CD4-positive, alpha-beta T cell treated with Interleukin-10 for 1 hour (primary cell): ENCODE measurements at regions not wholly inside any gene's neighbourhood (a gene's known extent, or its start where the extent isn't known, plus 50 kb on each side); places are given as distances from the start of the nearest gene placed in this dataset.

Experiments used
- DNase-seq: peaks from one replicate; pipeline ENCODE4 v3.0.0-alpha.2; 2020

GRCh38 chr2:126356631-126357030, 299.3 kb upstream of the GYPC start:
- no peak for DNase-seq

- DNase-seq, result no peak
Observed at GRCh38 chr2:126358122-126358521, 297.8 kb upstream of the GYPC start.

- DNase-seq, result peak; percentile 26
Observed at GRCh38 chr2:126359494-126359893, 296.5 kb upstream of the GYPC start.

- no peak for DNase-seq
Observed at GRCh38 chr2:126367361-126367760, 288.6 kb upstream of the GYPC start.

GRCh38 chr2:126368758-126369157, 287.2 kb upstream of the GYPC start:
- no peak for DNase-seq

- no peak for DNase-seq
Observed at GRCh38 chr2:126370201-126370600, 285.8 kb upstream of the GYPC start.

- no peak for DNase-seq
Observed at GRCh38 chr2:126372406-126372805, 283.6 kb upstream of the GYPC start.

GRCh38 chr2:126378176-126378575, 277.8 kb upstream of the GYPC start:
- no peak for DNase-seq

- DNase-seq, result no peak
Observed at GRCh38 chr2:126381091-126381490, 274.9 kb upstream of the GYPC start.

- no peak for DNase-seq
Observed at GRCh38 chr2:126382998-126383397, 273.0 kb upstream of the GYPC start.

GRCh38 chr2:126383800-126384199, 272.2 kb upstream of the GYPC start:
- DNase-seq, result no peak

GRCh38 chr2:126385441-126385840, 270.5 kb upstream of the GYPC start:
- DNase-seq, result no peak

GRCh38 chr2:126385983-126386382, 270.0 kb upstream of the GYPC start:
- no peak for DNase-seq

GRCh38 chr2:126389446-126389845, 266.5 kb upstream of the GYPC start:
- no peak for DNase-seq

GRCh38 chr2:126392889-126393288, 263.1 kb upstream of the GYPC start:
- DNase-seq, result no peak

GRCh38 chr2:126399001-126399400, 257.0 kb upstream of the GYPC start:
- peak; percentile 23 for DNase-seq

- no peak for DNase-seq
Observed at GRCh38 chr2:126403039-126403628, 252.8 kb upstream of the GYPC start.

- DNase-seq, result no peak
Observed at GRCh38 chr2:126406267-126406666, 249.7 kb upstream of the GYPC start.

GRCh38 chr2:126408671-126409070, 247.3 kb upstream of the GYPC start:
- no peak for DNase-seq

- DNase-seq, result no peak
Observed at GRCh38 chr2:126409850-126410249, 246.1 kb upstream of the GYPC start.

GRCh38 chr2:126413079-126413478, 242.9 kb upstream of the GYPC start:
- DNase-seq, result peak; percentile 1

GRCh38 chr2:126419403-126419802, 236.6 kb upstream of the GYPC start:
- DNase-seq, result no peak

- DNase-seq, result no peak
Observed at GRCh38 chr2:126425943-126426342, 230.0 kb upstream of the GYPC start.

GRCh38 chr2:126429103-126429502, 226.9 kb upstream of the GYPC start:
- no peak for DNase-seq

GRCh38 chr2:126431136-126431535, 224.8 kb upstream of the GYPC start:
- DNase-seq, result no peak

GRCh38 chr2:126436411-126436810, 219.5 kb upstream of the GYPC start:
- DNase-seq, result no peak
